ENCODE measurements at regions not wholly inside any gene's neighbourhood (a gene's known extent, or its start where the extent isn't known, plus 50 kb on each side); places are given as distances from the start of the nearest gene placed in this dataset.

DNA sequence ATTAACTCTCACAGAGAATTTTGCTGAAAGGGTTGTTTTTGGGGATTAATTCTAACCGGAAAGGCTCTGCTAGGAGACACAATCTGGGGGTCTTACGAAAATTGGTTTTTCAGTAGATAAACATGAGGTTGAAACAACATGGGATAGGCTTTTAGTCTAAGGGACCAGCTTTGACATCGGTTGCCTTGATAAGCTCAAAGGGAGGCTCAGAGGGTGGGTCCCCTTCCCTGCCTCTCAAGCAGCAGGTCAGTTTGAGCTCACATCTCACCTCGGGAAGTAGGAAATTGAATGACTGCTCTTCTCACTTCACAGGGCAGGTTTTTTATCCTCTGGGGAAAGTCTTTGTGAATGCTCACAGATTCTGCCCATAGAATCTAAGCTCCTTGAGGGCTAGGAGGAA lies 70.2 kb upstream of the KIRREL3 start:
- H3K27ac Mint-ChIP-seq (ENCODE audit: unreplicated experiment), result no peak overlapping the region
- H3K4me1 Mint-ChIP-seq (ENCODE audit: low read depth, unreplicated experiment), result peaks cover 39% of the 10 kb centered on the region
- peaks cover 11% of the 10 kb centered on the region for H3K27me3 Mint-ChIP-seq (ENCODE audit: unreplicated experiment)
- DNase-seq, result no peak
- H3K36me3 Mint-ChIP-seq (ENCODE audit: unreplicated experiment), result no peaks in the 10 kb centered on the region
- TF ChIP-seq, protein P1, sequence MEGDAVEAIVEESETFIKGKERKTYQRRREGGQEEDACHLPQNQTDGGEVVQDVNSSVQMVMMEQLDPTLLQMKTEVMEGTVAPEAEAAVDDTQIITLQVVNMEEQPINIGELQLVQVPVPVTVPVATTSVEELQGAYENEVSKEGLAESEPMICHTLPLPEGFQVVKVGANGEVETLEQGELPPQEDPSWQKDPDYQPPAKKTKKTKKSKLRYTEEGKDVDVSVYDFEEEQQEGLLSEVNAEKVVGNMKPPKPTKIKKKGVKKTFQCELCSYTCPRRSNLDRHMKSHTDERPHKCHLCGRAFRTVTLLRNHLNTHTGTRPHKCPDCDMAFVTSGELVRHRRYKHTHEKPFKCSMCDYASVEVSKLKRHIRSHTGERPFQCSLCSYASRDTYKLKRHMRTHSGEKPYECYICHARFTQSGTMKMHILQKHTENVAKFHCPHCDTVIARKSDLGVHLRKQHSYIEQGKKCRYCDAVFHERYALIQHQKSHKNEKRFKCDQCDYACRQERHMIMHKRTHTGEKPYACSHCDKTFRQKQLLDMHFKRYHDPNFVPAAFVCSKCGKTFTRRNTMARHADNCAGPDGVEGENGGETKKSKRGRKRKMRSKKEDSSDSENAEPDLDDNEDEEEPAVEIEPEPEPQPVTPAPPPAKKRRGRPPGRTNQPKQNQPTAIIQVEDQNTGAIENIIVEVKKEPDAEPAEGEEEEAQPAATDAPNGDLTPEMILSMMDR (IDR thresholded peaks at IDR 0.05; ENCODE audit: partially characterized antibody, unreplicated experiment), result no peak
- H3K9me3 Mint-ChIP-seq (ENCODE audit: unreplicated experiment), result peaks cover 11% of the 10 kb centered on the region
- H3K4me3 Mint-ChIP-seq (ENCODE audit: unreplicated experiment), result no peak overlapping the region

DNA sequence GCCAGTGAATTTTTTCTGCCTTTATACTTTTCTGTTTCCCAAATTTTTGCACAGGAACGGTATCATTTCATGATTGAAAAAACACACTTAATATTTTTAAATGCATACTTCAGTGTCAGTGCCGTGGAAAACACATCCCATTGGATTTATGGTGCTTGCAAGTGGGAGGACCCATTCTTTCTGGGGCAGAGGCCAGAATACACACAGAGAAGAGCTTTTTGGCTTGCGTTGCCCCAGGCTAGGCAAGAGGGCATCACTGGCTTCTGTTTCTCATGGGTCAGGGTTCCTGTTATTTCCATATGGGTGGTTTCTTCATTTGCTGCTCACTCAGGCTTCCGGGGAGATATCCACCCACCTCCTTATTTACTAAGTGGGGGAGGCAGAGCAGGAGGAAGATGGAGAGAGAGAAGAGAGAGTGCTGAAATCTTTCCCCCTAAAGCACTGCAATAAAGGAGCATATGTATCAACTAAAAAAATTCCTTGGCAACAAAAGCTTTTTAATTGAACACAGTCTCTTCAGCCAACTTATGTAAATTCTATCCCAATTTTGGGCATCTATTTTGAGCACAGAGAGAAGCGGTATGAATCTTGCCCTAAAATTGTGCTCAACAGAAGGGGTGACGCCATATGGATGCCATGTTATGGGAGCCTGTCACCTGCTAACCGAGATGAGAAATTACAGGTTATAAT lies 66.0 kb upstream of the KIRREL3 start:
- Mint-ChIP-seq H3K4me3 (ENCODE audit: unreplicated experiment) (no peak overlapping the region), H3K9me3 (ENCODE audit: unreplicated experiment) (no peaks in the 10 kb centered on the region), H3K4me1 (ENCODE audit: low read depth, unreplicated experiment) (peaks cover 9% of the 10 kb centered on the region), H3K27ac (ENCODE audit: unreplicated experiment) (no peak overlapping the region), H3K36me3 (ENCODE audit: unreplicated experiment) (no peaks in the 10 kb centered on the region), H3K27me3 (ENCODE audit: unreplicated experiment) (no peaks in the 10 kb centered on the region)
- TF ChIP-seq, protein P1 (IDR thresholded peaks at IDR 0.05; ENCODE audit: partially characterized antibody, unreplicated experiment), result no peak
- DNase-seq, result no peak

DNA sequence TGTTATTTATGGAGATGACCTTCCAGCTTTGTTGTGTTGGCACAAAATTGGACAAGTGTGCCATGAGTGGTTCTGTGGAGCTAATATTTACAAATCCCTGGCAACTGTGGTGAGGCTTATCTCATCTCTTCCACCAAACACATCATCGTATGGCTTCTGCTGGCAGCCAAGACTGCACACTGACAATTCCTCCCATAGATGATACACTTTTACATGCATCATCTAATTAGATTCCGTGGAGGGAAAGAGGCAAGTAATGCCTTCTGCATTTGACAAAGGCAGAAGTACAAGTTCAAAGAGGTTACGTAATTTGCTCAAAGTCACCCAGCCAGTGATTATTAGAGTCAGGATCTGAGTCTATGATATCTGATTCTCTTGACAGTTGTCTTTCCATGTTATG lies 62.7 kb upstream of the KIRREL3 start:
- TF ChIP-seq, protein P1 (IDR thresholded peaks at IDR 0.05; ENCODE audit: partially characterized antibody, unreplicated experiment), result no peak
- DNase-seq, result no peak
- Mint-ChIP-seq H3K27me3 (ENCODE audit: unreplicated experiment) (no peaks in the 10 kb centered on the region), H3K4me1 (ENCODE audit: low read depth, unreplicated experiment) (peaks cover 11% of the 10 kb centered on the region), H3K27ac (ENCODE audit: unreplicated experiment) (no peak overlapping the region), H3K9me3 (ENCODE audit: unreplicated experiment) (peaks cover 2% of the 10 kb centered on the region), H3K36me3 (ENCODE audit: unreplicated experiment) (no peaks in the 10 kb centered on the region), H3K4me3 (ENCODE audit: unreplicated experiment) (no peak overlapping the region)

DNA sequence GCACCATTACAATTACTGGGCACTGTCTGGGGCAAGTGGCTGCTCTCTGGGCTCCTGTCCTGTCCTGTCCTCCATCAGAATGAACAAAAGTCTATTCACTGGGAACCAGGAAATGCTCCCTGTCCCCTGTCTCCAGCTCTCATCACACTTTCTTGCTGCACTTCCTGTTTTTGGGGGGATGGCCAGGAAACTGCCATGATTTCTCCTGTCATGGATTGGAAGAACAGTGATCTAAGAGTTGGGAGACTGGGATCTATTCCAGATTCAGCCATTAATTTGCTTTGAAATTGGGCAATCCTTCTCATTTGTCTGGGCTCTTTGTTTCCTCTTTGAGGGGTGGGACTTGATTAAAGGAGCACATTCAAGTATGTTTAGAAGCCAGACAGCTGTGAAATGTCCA lies 61.4 kb upstream of the KIRREL3 start:
- H3K36me3 Mint-ChIP-seq (ENCODE audit: unreplicated experiment), result no peaks in the 10 kb centered on the region
- no peak overlapping the region for H3K27ac Mint-ChIP-seq (ENCODE audit: unreplicated experiment)
- H3K4me3 Mint-ChIP-seq (ENCODE audit: unreplicated experiment), result no peak overlapping the region
- no peaks in the 10 kb centered on the region for H3K27me3 Mint-ChIP-seq (ENCODE audit: unreplicated experiment)
- H3K4me1 Mint-ChIP-seq (ENCODE audit: low read depth, unreplicated experiment), result peaks cover 23% of the 10 kb centered on the region
- no peak for DNase-seq
- TF ChIP-seq, protein P1 (IDR thresholded peaks at IDR 0.05; ENCODE audit: partially characterized antibody, unreplicated experiment), result no peak
- H3K9me3 Mint-ChIP-seq (ENCODE audit: unreplicated experiment), result peaks cover 5% of the 10 kb centered on the region

DNA sequence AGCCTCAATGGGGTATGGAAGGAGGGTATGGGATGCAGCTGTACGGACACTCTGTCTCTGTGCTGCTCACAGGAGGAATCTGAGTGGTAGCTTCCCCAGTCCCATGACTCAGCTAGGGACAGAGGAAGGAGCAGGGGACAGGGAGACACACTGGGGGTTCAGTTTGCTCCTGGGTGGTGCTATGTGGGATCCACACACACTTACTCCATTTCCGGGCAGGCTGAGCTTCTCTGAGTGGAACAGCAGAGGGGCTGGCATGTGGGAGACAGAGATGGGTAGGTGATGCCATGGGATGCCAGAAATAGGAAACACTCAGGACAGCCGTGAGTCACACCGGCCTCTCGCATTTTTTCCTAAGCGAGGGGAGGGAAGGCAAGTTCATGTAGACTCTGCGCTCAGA lies 59.2 kb upstream of the KIRREL3 start:
- Mint-ChIP-seq H3K27ac (ENCODE audit: unreplicated experiment) (no peak overlapping the region), H3K27me3 (ENCODE audit: unreplicated experiment) (peaks cover 6% of the 10 kb centered on the region), H3K36me3 (ENCODE audit: unreplicated experiment) (no peaks in the 10 kb centered on the region), H3K9me3 (ENCODE audit: unreplicated experiment) (peaks cover 9% of the 10 kb centered on the region), H3K4me3 (ENCODE audit: unreplicated experiment) (no peak overlapping the region), H3K4me1 (ENCODE audit: low read depth, unreplicated experiment) (peaks cover 38% of the 10 kb centered on the region)
- TF ChIP-seq, protein P1 (IDR thresholded peaks at IDR 0.05; ENCODE audit: partially characterized antibody, unreplicated experiment), result no peak
- DNase-seq, result no peak
